HG03378 (cell line): ENCODE measurements at regions not wholly inside any gene's neighbourhood (a gene's known extent, or its start where the extent isn't known, plus 50 kb on each side); places are given as distances from the start of the nearest gene placed in this dataset.

ENCODE experiments used
- ATAC-seq: cut with Tn5 transposase; IDR thresholded peaks from one replicate; pipeline ENCODE4 v1.9.1; 2021; ENCODE audit warnings: mild to moderate bottlenecking, moderate library complexity; ENCODE audit not compliant: unreplicated experiment

DNA sequence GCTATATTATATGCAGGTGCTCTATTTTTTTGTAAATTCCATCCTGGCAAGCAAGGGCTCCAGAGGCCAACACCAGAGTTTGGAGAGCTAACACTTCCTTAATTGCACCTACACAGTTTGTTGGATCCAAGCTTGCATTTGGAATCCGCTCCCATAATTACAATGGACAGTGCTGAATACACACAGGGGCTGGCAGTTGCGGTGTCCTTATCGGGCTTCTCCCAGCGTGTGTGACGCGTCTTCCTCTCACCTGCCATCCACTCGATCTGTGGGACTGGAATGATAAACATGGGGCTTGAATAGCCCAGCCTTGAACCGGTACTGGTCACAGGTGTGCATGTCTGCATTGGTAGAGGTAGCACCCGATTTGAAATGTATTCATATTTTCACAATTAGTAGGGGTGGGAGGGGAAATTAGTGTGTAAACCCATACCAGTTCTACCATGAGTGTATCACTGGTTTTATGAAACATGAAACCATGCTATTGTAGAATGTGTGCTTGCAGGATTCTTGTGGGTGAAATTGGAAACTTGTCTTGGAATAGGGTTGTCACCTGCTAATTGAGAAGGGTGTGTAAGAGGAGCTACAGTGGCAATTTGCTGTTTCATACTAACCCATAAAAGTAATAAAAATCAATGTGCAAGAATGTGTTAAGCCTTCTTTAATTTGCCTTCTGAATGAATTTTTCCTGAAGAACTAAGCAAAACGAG is 316.5 kb downstream of the WDR11 start:
- no peak for ATAC-seq

DNA sequence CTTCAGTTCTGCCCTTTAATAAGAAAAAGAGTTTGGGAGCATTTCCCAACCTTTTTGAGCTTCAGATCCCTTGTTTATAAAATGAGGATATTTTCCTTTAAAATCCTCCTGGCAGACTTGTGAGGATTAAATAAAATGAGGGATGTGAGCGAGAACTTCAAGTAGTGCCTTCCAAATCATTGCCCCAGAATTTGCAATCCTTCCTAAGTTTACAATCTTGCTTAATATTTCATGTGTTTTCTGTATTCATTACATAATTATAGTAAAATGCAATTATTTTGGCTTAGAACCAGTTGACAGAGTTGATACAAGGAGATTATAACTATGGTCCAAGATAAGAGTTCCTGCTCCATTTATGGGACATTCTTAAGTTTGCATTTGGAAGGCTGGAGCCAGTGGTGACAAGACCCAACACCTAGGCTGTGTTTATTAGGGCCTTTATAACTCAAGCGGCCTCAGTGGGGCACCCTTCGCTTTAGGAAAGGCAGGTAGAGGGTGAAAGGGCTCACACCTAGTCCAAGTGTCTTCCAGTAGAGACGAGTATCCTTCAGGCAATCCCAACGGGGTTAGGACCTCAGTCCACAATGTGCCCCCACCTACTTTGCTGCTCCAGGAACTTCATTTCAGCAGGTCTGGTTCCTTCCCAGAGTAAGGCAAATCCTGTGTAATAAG is 317.5 kb downstream of the WDR11 start:
- no peak for ATAC-seq

DNA sequence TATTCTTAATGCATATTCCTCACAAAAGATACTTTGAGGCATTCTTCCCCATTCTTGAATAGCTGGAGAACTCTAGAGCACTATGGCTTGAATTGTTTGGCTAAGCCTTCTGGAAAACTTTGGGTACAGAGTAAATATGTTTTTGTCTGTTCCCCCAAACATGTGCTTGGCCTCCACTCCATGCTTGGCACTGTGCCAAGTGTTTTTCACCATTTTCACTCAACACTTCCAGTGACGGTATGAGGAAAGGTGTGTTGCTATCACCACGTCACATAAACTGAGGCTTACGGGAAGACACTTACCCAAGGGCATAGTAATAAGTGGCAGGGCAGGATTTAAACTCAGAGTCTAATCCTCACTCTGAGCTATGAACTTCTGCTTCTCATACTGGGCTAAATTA is 318.2 kb downstream of the WDR11 start:
- no peak for ATAC-seq

DNA sequence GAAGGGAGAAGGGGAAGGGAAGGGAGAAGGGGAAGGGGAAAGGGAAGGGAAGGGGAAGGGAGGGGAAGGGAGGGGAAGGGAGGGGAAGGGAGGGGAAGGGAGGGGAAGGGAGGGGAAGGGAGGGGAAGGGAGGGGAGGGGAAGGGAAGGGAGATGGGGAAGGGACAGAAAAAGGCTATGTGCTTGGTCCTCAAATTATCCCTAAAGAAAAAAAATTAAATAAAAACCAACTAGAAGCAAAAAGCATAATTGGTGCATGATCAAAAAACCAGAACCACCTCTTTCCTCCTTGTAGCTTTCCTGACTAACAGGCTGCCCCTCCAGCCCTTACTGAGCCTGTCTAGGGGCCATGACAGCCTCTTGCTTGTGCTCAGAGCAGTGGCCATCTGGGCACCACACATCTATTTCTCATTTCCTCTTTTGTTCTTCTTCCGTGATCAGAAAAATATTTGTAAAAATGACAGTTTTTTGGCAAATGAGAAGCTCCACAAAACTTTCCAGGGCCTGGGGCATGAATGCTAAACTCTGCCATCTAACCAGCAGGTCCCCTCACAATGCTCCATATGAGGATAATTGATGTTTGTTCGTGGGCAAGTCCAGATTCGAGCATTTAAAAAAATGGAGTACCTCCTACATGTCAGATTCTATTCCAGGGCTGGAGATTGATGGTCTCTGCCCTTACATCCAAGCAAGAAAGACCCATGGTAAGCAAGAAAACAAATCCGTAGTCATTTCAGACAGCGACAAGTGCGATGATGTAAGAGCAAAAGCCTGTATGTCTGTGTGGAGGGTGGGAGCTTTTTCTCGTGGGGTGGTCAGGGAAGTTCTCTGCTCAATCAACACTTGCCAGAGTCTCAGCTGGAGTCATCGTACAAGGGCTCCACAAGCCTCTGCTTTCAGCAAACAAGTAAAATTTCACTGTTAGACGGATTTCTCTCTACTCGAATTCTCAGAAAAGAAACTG is 320.9 kb downstream of the WDR11 start:
- ATAC-seq: no peak

DNA sequence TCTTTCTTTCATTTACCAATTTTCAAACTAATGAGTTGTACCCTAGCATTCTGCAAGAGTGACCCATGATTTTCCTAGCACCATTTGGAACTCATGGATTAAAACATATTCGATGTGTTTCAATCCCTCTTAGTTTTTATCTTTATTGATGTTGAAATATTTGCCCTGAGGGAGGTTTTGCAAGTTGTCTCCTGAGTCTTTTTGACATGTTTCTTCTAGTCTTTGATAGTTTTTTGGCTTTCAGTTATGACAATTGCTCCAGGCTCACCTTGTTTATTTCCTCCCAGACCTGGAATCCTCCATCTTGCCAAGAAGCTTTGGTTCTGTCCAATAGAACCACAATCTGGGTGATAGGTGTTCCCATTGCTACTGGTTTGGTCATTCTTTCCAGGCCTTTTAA is 327.8 kb downstream of the WDR11 start:
- no peak for ATAC-seq

DNA sequence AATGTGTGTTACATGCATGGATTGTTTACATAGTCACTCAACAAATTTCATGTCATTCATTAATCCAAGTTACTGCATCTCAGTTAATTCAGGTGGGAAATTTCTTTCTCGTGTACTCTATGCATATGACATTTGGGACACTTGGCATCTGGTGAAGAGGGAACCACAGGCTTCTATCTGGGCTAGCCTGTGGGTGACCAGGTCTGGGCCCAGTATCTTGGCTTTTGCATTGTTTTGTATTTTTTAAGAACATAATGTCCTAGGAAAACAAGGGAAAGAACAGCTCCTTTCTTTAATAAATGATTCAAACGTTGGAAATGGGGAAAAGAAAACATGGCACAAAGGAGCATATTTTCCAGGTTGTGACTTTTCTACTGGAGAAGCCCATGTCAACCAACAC is 331.1 kb downstream of the WDR11 start:
- no peak for ATAC-seq

DNA sequence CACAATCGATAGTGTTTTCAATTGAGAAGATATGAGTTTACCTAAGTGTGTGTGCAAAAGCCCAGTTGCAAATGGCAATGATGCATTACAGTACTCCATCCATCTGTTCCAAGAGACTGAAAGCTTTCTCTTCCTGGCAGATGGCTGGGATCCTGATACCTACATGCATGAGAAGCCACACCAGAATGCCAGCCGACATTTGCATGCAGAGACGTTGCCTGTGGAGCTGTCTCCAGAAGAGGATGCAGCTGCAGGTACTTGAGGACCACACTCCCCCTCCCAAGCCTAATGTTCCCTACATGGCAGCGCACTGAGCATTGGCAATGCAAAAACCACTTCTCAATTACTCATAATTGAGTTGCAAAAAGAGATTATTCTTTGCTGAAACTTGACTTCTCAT is 332.1 kb downstream of the WDR11 start:
- no peak for ATAC-seq

DNA sequence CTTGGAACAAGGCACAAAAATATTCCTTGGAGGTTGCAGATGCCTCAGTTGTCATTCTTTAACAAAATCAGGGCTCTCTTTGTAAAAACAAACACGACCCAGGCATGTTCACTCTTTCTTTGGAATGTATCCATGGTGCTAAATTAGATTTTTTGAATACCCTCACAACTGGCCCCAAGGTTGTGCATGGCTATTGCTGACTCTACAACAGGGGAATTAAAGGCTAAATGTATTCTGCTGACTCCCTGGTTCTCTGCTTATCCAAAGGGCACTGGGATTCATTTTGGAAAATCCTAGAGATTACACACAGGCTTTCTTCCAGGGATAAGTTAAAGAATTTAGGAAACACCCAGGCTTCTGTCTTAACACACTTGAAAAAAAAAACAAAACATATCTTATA is 332.5 kb downstream of the WDR11 start:
- no peak for ATAC-seq

DNA sequence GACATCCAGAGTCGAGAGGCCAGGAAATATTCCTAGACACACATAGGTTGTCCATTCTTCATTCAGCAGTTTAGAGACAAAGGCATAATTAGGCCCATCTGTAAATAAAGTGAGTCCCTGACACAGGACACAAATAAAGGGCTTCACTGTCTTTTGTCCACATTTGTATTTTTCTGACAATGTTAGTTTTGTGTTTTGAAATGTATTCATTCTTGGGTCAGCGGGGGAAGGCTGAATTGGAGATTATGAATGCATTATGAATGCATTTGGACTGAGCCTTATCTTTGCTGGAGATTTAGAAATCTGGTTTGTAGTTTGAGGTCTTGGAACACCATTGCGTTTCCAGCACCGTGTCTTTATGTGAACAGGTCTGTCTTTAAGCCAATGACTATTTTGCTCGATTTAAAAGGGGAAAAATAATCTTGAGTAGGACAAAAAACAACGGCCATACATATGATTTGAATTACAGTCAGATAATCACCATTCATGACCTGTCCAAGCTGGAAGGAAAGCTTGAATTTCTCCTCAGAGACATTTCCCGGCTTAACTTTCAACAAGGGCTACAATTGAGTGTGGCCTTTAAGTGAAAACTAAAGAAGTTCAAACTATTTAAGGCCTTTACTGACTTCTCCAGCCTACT is 334.8 kb downstream of the WDR11 start:
- no peak for ATAC-seq

DNA sequence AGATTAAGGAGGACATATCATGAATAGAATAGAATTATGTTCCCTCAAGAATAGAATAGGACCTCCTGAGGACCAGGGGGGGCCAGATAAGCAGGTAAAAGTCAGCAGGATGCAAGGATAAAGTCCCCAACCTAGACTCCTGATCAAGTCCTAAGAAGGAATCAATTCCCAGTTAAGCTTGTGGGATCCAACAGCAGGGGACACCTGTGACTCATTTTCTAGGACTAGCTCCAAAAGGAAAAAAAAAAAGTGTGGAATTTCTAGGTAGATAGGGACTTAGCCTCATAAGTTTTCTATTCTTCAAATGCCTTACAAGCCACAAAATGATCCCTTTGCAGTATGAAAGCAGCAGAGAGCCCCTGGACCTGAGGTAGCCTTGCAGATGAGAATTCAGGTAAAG is 336.2 kb downstream of the WDR11 start:
- no peak for ATAC-seq

DNA sequence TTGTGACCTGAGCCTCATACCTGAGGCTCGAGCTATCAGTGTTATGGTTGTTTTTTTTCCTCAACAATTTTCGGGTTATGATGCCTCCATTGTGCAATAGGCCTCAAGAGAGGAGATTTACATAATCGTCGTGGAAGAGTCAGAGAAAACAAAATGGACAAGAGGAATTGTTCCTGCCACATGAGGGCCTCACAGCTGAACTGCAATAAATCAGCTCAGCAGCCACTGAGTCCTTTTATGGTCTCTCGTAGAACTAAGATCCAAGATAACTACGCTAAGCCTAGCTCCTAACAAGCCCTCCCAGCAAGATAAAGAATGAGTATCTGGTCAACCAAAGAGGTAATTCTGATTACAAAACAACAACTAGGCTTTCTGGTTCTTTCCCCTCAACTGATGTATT is 336.8 kb downstream of the WDR11 start:
- no peak for ATAC-seq

DNA sequence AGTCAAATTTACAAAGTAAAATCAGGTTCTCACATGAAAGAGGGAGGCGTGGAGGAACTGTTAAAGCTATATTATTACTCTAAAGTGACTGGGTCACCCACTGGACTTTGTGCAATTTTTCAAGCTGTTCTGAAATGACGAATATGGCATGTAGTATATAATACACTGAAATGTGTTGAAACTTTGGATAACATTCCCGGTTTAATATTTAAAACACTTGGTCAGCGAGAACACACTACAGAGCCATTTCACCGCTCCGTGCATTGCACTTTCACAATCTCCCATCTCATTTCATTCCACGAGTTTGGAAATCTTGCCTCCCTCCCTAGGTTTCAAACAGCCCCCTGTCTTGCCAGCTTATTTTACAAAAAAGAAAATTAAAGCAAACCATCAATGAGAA is 337.9 kb downstream of the WDR11 start:
- ATAC-seq: no peak

DNA sequence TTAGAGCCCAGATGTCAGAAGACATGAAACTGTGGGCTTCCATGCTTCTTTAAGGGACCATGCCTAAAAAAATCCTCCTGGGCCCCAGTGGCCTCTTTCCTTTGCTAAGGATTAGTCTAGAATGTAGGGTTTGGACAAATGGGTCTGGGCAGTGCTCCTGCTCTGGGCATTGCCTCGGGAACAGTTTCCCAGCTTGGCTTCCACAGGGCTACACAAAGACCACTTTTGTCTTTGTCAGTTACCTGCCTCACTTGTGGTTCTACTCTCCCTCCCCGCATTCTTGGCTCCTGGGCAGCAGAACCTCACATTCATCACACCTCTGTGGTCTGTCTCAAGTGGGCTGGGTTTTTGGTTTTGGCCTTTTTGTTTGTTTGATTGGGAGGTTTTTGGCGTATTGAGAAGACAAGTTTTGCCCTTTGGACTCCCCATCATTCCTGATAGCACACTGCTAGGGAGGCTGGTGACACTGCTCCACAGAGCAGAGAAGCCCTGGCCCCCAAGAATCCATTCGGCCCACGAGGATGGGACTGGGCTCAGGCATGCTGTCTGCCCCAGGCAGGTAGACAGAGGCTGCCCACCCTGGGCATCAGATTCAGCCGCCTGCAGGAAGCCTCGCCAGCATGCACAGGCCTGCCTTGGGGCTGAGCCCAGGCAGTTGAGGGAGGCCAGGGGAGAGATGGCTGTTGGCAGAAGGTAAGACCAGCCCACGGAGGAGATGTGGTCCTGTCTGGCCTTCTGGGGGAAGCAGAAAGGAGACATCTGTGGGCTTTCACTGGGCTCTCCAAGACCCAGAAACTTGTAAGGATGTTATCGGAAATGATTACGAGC is 343.7 kb downstream of the WDR11 start:
- ATAC-seq: no peak

DNA sequence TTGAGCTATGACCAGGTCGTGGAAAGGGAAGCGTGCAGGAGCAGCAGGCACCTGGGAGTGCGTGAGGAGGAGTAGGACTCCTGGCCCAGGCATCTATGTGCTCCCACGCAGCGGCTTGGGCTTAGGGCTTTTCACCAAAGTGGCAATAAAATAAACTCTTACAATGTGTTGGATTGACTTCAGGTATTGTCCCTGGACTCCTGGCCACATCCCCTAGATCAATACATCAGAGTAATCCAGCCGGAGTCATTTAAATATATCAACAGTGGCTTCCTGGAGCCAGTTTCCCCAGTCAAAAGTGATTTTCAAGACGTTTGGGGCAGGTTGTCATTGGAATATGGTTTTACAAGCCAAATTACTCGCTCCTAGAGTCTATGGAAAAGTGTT is 344.4 kb downstream of the WDR11 start:
- ATAC-seq: no peak

DNA sequence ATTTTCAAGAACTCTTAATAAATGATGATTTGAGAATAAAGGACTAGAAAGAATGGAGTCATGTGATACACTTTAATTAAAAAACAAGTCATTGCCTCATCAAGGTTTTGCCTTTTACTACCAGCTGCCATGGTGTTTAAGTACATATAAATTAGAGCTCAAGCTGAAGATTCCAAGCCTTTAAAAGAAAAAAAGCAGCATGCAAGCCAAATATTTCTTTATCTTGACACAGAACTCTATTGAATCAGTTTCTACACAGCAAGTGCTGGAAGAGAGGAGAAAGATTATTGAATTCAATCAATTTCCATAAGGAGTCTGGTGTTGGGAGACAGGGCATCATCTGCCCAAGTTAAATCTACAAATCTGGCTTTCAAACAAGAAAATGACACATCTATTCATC is 347.9 kb downstream of the WDR11 start:
- no peak for ATAC-seq

DNA sequence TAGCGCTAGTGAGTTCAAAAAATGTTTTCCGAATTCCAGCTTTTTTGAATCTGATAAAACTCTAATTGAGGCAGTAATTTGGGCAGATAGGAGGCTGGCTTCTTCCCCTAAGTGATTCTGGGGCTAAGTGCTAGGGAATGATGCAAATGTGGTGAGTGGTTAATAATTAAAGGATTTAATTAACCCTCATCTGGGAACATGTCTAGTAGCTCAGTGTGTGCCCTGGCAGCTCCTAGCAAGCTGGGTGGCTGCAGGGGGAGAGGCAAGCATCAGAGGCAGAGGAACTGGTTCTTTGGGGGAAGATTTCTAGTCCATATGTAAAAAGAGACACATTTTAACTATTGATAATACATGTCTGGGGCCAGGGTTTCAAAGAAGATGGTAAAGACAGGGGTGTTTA is 354.5 kb downstream of the WDR11 start:
- ATAC-seq: no peak

DNA sequence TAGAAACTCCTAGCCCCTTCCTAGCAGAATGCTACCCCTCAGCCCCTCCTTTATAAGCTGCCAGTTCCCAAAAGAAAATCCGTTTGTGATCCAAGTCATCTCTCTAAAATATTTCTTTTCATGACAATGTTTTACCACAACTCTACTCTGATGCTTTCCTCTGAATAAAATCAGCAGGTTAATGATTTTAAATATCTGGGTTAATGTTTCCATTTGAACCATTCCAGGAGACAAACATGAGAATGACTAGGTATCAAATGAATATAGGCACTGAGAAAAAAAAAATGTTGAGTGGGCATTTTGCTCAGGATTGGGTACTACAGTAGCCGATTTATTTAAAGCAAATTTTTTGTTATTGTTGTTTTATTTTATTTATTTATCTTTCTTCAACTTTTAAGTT is 360.3 kb downstream of the WDR11 start:
- no peak for ATAC-seq

DNA sequence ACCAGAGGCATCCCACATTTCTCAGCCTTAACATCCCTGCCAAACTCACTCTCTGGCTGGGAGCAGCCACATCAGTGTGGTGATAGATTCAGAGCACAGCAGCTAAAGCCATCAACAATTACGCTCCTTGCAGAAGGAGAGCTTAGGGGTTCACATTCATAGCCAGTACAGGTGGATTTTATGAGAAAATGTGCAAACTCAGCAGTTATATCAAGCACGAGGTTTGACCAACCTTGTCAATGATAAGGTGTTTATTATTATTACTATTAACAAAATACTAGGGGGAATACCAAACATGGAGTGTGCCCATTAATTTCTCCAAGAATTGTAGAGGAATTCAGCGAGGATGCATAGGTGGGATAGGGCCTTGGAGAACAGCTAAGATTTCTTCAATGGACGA is 362.3 kb downstream of the WDR11 start:
- ATAC-seq: no peak

DNA sequence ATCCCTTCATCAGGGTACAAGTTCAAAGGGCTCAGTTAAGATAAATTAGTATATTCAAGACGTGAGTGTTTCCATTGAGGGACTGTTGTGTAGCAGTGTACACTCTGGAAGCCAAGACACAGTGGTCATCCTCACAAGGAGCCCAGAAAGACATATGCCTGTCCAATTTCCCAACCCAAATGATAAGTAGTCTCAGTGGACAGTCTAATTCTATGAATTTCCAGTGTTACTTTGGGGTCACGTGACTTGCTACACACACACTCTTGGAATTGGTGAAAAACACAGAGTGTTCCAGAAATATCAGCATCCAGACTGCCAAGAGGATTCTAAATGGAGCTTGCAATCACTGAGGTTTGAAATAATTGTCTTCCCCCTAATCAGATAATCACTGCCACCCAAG is 365.1 kb downstream of the WDR11 start:
- ATAC-seq: no peak

DNA sequence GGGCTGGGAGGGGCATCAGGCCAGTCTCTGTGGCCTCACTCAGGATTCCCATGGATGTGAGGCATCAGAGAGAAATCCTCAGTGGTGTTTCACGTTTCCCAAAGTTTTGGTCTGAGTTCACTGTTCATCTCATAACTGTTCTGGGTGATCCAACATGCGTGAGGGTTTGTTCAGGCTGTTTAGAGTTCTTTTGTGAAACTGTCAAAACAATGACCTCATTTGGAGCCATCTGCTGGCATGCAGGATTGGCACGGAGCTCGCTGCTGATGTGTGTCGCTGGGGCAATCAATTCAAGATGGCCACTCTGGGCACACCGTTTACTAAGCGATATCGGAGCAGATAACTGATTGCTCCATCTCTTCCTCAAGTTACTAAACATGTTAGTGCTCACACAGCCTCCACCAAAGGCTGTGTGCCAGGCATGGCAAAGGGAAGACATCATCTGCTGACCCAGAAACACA is 365.6 kb downstream of the WDR11 start:
- no peak for ATAC-seq
